IPS DF 4.7 (cell line): ENCODE measurements at regions not wholly inside any gene's neighbourhood (a gene's known extent, or its start where the extent isn't known, plus 50 kb on each side); places are given as distances from the start of the nearest gene placed in this dataset.
"Not testable (repeated sequence)": the region's sequence is repeated elsewhere in the genome, so short reads cannot be mapped to it uniquely, and the experiment has no call there.

Experiments
- DNase-seq: peaks from one replicate; pipeline ENCODE4 v3.0.0-alpha.2; 2013; ENCODE audit warnings: low spot score; ENCODE audit errors: extremely low read depth

- DNase-seq = no peak
Measured at GRCh38 chr18:73563345-73563744, 584.3 kb downstream of the FBXO15 start.

DNA sequence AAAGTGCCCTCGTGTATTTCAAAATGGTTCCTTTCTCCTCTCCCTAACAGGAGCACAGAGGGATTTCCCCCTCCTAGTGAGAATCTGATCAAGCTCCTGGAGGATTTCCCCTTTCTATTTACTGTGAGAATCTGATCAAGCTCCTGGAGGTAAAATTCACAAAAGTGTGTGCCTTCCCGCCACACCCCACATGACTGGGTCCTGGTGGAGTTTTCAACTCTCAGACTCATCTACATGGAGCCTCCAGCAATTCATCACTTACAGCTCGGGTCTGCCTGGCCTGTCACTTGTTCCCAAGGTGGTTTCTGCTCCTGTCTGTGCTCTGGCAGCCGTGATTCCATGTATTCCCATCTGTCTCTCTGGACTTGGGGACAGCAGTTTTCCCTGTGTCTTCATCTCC lies 590.7 kb downstream of the FBXO15 start:
- DNase-seq = no peak

GRCh38 chr18:73552171-73552570 lies 595.5 kb downstream of the FBXO15 start:
- no peak for DNase-seq

GRCh38 chr18:73551211-73551610 lies 596.4 kb downstream of the FBXO15 start:
- no peak for DNase-seq

GRCh38 chr18:73549236-73549635 lies 598.4 kb downstream of the FBXO15 start:
- no peak for DNase-seq

DNA sequence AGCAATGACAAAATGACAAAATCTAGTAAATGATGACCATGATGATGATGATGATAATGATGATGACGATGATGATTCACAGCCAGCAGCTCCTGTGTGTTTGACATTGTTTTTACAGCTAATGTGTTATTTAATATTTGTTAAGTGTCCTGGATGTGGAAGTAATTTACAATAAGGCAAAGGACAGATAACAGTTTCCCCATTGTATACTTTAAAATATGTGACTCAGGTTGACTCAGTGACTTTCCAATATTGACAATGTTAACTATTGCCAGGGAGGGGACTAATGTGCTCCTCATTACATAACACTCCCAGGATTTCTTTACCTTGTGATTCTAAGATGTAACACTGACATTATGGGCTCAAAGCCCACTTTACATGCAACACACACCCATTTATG lies 602.2 kb downstream of the FBXO15 start:
- no peak for DNase-seq

GRCh38 chr18:73544617-73545016 lies 603.0 kb downstream of the FBXO15 start:
- no peak for DNase-seq

DNA sequence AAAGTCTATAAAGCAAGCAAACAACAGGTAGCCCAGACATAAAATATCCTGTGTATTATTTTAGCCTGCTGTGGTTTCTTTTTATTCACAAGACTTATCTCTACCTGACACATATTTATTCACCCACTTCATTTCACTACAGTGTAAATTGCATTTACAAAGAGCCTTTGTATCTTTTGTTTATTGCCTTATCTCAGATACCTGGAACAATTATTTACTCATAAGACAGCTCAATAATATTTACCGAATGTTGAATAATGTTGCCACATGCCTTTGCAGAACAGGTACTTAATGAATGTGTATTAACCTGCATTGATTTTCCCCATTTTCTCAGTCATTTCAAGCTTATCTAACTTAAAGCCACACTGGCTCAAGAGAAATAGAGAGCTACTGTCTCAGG lies 603.6 kb downstream of the FBXO15 start:
- DNase-seq = no peak

DNA sequence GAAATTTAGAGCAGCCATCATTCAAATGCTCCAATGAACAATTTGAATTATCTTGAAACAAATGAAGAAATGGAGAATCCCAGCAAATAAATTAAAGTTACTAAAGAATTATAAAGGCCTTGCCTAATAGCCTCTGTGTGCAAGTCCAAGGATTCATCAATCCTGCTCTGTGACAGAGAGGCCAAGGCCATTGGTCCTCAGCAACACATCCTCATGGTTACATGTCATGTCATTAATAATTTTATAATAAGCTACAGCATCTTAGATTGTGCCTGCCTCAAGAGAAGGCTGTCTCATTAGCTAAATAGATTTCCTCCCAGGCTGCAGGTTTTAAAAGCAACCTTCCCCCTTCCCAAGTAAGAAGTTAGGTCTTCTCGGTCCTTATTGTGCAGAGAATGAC lies 611.6 kb downstream of the FBXO15 start:
- no peak for DNase-seq

DNA sequence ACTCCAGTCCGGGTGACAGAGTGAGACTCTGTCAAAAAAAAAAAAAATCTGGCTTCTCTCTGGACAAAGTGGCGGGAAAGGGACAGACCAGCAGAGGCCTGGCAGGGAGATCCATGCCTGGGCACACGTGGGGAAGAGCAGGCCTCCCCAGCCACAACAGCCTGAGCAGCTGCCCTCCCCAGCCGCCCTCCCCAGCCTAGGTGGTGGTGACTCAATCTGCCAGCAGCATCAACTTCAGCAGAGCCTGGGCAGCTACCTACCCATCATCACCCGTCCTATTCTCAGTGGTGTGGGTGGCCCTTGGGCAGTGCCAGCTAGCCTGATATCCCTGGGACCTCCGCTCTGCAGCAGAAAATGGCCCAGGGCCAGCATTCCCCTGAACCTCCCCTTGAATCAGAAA lies 612.4 kb downstream of the FBXO15 start:
- no peak for DNase-seq

- DNase-seq = no peak
Measured at GRCh38 chr18:73531601-73532000, 616.0 kb downstream of the FBXO15 start.

DNA sequence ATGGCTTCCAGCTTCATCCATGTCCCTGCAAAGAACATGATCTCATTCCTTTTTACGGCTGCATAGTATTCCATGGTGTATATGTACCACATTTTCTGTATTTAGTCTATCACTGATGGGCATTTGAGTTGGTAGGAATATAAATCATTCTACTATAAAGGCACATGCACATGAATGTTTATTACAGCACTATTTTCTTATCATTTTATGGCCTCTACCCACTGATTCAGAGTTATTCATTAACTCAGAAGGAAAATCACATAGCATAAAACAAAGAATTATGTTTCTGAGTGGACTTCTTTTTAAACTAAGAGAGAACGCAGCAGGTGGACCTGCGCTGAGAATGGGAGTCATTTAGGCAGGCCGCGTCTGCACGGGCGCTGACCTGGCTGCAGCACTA lies 619.6 kb downstream of the FBXO15 start:
- DNase-seq = no peak

- peak; percentile 33 for DNase-seq
Measured at GRCh38 chr18:73520229-73520628, 627.4 kb downstream of the FBXO15 start.

- not testable (repeated sequence) for DNase-seq
Measured at GRCh38 chr18:73516056-73516455, 631.6 kb downstream of the FBXO15 start.

- DNase-seq = no peak
Measured at GRCh38 chr18:73514449-73514848, 633.2 kb downstream of the FBXO15 start.

DNA sequence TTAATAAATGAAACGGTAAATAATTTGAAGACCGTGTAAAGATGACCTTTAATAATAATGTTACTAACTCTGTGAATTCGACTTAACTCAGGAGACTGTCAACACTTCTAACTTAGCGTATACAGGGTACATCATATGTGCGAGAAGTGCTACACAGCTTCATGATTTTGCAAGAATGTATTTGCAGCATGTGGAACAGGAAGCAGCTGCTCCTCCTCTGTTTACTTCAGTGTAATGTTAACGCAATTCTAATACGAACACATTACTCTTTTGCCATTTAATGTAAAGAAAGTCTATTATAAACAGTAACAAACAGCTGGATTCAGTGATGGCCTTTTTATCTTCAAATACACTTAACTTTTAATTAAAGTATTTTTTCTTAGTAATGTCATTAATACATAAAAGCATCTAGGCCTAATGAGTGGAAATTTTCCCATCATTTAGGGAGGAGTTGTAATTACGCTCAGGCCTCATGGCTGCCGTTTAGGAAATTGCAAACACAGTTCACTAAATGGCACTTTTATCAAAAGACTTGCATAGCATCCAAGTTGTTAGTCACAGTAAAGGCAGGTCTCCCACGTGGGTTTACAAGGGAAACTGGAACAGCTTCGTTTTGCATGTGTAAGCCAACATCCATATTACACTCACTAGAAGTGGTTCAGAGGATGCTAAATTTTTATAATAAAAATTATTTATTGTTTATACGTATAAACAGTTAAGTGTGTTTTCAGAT lies 635.7 kb downstream of the FBXO15 start:
- DNase-seq = no peak

- no peak for DNase-seq
Measured at GRCh38 chr18:73509460-73509859, 638.2 kb downstream of the FBXO15 start.

DNA sequence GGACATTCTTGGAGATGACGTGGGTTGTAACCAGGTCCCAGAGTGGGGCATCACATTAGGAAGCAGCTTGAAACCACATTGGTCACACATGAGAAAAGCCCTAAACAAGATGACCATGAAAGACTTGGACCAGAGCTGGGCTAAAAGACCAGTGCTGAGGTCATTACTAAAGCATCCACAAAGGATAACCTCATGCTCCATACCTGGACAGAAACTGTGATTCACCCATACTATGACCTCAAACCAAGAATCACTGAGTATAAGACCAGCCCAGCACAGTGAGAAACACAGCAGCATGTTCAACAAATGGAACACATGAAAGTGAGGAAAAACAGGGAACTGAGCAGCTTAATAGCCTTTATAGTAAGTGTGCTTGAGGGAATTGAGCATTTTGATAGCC lies 635.5 kb upstream of the NETO1 start:
- no peak for DNase-seq

- no peak for DNase-seq
Measured at GRCh38 chr18:73487966-73488365, 620.2 kb upstream of the NETO1 start.

DNA sequence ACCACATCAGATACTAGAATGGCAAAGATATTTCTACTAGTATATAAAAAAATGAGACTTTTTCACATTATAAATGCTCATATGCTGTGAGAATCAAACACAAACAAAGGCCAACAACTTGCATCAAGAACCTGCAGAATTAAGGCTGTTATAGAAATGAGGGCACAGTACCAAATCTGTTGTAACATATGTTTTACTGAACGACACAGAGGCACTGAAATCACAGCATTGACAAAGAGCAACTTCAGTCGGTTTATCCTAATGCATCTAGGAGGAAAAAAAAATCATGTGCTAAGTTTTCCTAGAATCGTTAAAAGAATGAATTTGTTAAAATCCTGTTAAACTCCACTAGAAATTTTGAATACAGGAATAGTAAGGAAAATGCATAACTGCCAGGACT lies 617.4 kb upstream of the NETO1 start:
- no peak for DNase-seq

DNA sequence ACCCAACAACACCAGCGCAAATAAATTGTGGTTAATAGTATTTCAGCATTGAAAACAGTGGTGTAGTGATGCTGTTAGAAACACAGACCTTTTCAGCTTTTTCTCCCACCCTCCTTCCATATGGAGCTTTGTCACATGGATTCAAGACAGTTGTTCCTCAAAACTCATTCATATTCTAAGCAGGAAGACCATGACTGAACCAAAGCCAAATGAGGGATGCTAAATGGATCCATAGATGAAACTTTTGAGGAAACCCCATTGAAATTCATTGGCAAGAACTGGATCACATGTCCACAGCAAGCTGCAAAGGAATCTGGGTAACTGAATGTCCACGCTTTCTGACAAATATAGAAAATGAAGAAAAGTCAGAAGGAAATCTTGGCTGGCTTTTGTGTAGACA lies 615.1 kb upstream of the NETO1 start:
- no peak for DNase-seq

GRCh38 chr18:73479477-73479876 lies 611.7 kb upstream of the NETO1 start:
- DNase-seq = no peak

DNA sequence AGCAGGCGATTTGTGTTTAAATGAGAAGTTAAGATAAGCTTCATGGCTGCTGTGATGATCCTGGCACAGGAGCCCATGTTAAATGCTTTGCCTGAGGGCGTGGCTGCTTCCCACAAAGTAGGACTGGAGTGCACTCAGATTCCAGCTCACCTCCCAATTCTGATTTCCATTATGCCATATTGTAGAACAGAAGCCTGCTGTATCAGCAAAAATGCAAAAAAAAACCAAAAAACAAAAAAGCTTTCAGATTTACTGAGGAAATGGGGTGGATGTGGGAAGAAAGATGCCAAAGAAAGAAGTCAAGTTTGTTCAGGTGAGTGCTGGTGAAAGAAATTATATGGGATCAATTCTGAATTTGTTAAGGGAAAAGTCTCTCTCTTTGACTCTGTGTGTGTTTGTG lies 610.4 kb upstream of the NETO1 start:
- no peak for DNase-seq

- DNase-seq = no peak
Measured at GRCh38 chr18:73476031-73476430, 608.2 kb upstream of the NETO1 start.
